ENCODE measurements at regions not wholly inside any gene's neighbourhood (a gene's known extent, or its start where the extent isn't known, plus 50 kb on each side); places are given as distances from the start of the nearest gene placed in this dataset.

GRCh38 chr11:115869780-115870431 lies 365.7 kb upstream of the CADM1 start:
- DNase-seq (ENCODE audit: low read depth in 2 of 2) = no peak

GRCh38 chr11:115869131-115869530 lies 364.9 kb upstream of the CADM1 start:
- DNase-seq (ENCODE audit: low read depth in 2 of 2) = no peak

- no peak for DNase-seq (ENCODE audit: low read depth in 2 of 2)
These were observed 356.0 kb upstream of the CADM1 start for GRCh38 chr11:115860246-115860645.

GRCh38 chr11:115848611-115849010 lies 344.4 kb upstream of the CADM1 start:
- DNase-seq (ENCODE audit: low read depth in 2 of 2) = no peak

GRCh38 chr11:115848080-115848479 lies 343.9 kb upstream of the CADM1 start:
- DNase-seq (ENCODE audit: low read depth in 2 of 2) = no peak

GRCh38 chr11:115845872-115846271 lies 341.7 kb upstream of the CADM1 start:
- no peak for DNase-seq (ENCODE audit: low read depth in 2 of 2)

GRCh38 chr11:115843685-115844084 lies 339.5 kb upstream of the CADM1 start:
- no peak for DNase-seq (ENCODE audit: low read depth in 2 of 2)

GRCh38 chr11:115843111-115843510 lies 338.9 kb upstream of the CADM1 start:
- DNase-seq (ENCODE audit: low read depth in 2 of 2) = no peak

GRCh38 chr11:115820026-115820425 lies 315.8 kb upstream of the CADM1 start:
- DNase-seq (ENCODE audit: low read depth in 2 of 2) = no peak

- DNase-seq (ENCODE audit: low read depth in 2 of 2) = no peak
These were observed 314.8 kb upstream of the CADM1 start for GRCh38 chr11:115819014-115819413.

- DNase-seq (ENCODE audit: low read depth in 2 of 2) = no peak
These were observed 313.7 kb upstream of the CADM1 start for GRCh38 chr11:115817844-115818468.

GRCh38 chr11:115808351-115808940 lies 304.2 kb upstream of the CADM1 start:
- no peak for DNase-seq (ENCODE audit: low read depth in 2 of 2)

- DNase-seq (ENCODE audit: low read depth in 2 of 2) = no peak
These were observed 301.8 kb upstream of the CADM1 start for GRCh38 chr11:115806056-115806455.

GRCh38 chr11:115803073-115803740 lies 299.0 kb upstream of the CADM1 start:
- DNase-seq (ENCODE audit: low read depth in 2 of 2) = no peak

GRCh38 chr11:115802641-115803040 lies 298.4 kb upstream of the CADM1 start:
- no peak for DNase-seq (ENCODE audit: low read depth in 2 of 2)

- DNase-seq (ENCODE audit: low read depth in 2 of 2) = no peak
These were observed 288.7 kb upstream of the CADM1 start for GRCh38 chr11:115792903-115793302.

- no peak for DNase-seq (ENCODE audit: low read depth in 2 of 2)
These were observed 283.1 kb upstream of the CADM1 start for GRCh38 chr11:115787302-115787701.

GRCh38 chr11:115784796-115785521 lies 280.7 kb upstream of the CADM1 start:
- no peak for DNase-seq (ENCODE audit: low read depth in 2 of 2)

- DNase-seq (ENCODE audit: low read depth in 2 of 2) = no peak
These were observed 276.6 kb upstream of the CADM1 start for GRCh38 chr11:115780646-115781362.

- no peak for DNase-seq (ENCODE audit: low read depth in 2 of 2)
These were observed 274.9 kb upstream of the CADM1 start for GRCh38 chr11:115778928-115779650.

GRCh38 chr11:115776916-115777315 lies 272.7 kb upstream of the CADM1 start:
- no peak for DNase-seq (ENCODE audit: low read depth in 2 of 2)

Data from stimulated activated CD4-positive, alpha-beta T cell treated with anti-CD3 and anti-CD28 coated beads, Interleukin-4, amount 100 ng/mL, for 48 hours (primary cell).